Hepatocyte (in vitro differentiated cells): ENCODE measurements at regions not wholly inside any gene's neighbourhood (a gene's known extent, or its start where the extent isn't known, plus 50 kb on each side); places are given as distances from the start of the nearest gene placed in this dataset.

ENCODE experiments used
- EZH2 ChIP-seq: fragments of 200-600 bp; sonication (generic); IDR thresholded peaks from 2 replicates; pipeline ENCODE4 v1.6.1; 2016; ENCODE audit warnings: antibody characterized with exemption, mild to moderate bottlenecking, borderline replicate concordance
- EZH2phosphoT487 ChIP-seq: fragments of 200-600 bp; sonication (generic); IDR thresholded peaks from one replicate; pipeline ENCODE4 v1.6.1; 2018; ENCODE audit warnings: antibody characterized with exemption, mild to moderate bottlenecking, low read depth, moderate library complexity; ENCODE audit not compliant: unreplicated experiment, severe bottlenecking
- TF ChIP-seq, protein P1 (sequence below): fragments of 200-600 bp; sonication (generic); IDR thresholded peaks from 2 replicates; pipeline ENCODE4 v1.5.1; 2016; ENCODE audit warnings: antibody characterized with exemption, mild to moderate bottlenecking; ENCODE audit not compliant: poor library complexity

DNA sequence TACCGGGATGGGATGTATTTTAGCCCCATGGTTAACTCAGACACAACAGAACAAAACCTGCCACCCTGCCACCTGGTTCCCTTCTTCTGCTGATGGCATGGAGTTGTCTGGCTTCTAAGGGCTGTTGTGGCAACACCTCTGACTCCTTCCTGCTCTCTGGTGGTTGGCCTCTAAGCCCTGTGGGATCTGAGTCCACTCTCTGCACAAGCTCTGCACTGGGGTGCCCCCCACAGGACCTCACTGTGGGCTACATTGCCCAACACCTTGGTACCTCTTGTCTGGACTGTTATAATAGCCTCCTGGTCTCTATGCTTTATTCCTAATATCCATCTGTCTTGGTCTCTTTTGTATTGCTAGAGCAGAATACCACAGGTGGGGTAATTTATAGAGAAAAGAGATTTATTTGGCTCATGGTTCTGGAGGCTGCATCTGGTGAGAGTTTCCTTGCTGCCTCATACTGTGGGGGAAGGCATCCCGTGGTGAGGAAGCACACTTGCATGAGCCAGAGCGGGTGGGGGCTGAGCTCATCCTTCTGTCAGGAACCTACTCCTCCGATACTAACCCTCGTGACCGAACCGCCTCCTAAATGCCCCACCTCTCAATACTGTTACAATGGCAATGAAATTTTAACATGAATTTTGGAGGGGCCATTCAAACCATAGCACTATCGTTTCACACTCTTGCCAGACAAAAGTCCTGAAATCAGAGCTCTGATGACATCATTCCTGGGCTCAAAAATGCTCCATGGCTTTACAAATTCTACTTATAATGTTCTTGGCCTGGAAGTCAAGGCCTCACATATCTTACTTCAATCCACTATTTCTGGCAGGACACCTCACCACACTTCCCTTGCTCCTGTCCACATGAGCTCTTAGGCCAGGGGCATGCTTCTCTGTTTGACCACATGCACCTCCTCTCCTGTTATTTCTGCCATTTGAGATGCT lies 127.2 kb downstream of the PAX1 start:
- TF ChIP-seq, protein P1, sequence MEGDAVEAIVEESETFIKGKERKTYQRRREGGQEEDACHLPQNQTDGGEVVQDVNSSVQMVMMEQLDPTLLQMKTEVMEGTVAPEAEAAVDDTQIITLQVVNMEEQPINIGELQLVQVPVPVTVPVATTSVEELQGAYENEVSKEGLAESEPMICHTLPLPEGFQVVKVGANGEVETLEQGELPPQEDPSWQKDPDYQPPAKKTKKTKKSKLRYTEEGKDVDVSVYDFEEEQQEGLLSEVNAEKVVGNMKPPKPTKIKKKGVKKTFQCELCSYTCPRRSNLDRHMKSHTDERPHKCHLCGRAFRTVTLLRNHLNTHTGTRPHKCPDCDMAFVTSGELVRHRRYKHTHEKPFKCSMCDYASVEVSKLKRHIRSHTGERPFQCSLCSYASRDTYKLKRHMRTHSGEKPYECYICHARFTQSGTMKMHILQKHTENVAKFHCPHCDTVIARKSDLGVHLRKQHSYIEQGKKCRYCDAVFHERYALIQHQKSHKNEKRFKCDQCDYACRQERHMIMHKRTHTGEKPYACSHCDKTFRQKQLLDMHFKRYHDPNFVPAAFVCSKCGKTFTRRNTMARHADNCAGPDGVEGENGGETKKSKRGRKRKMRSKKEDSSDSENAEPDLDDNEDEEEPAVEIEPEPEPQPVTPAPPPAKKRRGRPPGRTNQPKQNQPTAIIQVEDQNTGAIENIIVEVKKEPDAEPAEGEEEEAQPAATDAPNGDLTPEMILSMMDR: no peak
- TF ChIP-seq EZH2: no peak
- no peak for TF ChIP-seq EZH2phosphoT487
